DMS 273 (cell line): ENCODE measurements at regions not wholly inside any gene's neighbourhood (a gene's known extent, or its start where the extent isn't known, plus 50 kb on each side); places are given as distances from the start of the nearest gene placed in this dataset.
"Not testable (repeated sequence)": the region's sequence is repeated elsewhere in the genome, so short reads cannot be mapped to it uniquely, and the experiment has no call there.

ENCODE experiments used
- DNase-seq: peaks from one replicate; lab custom pipeline; 2025; ENCODE audit not compliant: unreplicated experiment; lab: John Stamatoyannopoulos, UW

DNA sequence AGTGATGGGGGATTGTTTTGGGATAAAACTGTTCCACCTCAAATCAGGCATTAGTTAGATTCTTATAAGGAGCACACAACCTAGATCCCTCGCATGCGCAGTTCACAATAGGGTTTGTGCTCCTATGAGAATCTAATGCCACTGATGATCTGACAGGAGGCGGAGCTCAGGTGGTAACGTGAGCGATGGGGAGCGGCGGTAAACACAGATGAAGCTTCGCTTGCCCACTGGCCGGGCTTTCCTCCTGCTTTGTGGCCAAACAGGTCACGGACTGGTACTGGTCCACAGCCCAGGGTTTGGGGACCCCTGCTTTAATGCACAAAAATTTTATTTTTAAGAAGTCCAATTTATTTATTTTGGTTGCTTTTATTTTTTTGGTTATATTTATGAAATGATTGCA is 238.8 kb downstream of the AACS start:
- no peak for DNase-seq

DNA sequence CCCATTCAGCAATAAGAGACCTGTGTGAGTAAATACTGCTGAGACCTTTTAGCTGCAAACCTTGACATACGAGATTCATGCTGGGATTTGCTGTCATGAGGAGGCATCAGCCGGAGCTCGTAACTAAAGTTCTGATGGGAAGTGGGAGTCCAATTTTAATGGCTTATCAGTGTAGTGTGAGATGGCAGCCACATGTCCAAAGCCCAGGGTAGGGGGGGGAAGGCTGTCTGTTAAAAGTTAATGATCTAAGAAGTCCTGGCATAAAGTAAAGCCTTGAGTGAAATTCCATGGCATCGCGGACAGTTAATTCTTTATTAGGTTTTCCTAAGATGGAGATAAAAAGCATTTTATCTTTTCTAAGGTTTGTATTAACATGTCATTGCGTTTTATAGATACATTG is 240.0 kb downstream of the AACS start:
- no peak for DNase-seq

DNA sequence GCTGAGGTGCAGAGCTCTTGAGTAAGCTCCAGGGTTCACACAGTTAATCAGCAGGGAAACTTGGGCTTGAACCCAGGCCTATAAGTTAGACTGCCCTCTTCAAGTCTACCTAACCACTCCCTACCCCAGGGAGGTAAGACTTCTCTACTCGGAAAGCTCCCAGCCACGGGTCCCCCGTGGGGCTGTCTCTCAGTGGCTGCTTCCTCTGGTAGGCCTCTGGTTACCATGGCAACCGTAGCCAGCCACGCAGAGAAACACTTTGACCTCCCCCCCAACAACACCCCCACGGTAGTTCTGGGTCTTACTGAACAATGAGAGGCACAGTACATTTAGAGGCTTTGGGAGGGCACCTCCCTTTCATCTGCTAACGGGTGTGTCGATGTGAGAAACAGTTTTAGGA is 245.2 kb downstream of the AACS start:
- DNase-seq, result no peak

DNA sequence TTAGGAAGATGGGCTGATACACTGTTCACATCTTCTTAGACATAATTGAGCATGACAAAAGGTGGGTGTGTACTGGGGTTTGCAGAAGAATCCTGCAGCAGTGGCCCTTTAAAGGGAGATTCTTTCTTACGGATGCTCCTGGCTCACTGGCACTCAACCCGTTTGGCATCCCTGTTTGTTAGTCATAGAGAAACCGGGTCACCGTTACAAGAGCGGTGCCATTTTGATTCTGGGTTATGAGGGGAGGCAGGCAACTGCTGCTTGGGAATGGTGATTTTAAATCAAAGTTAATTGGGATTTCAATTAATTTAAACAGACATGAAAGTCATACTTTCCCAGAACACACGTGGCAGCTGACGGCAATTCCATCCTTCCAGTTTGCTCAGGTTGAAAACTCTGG is 245.8 kb downstream of the AACS start:
- no peak for DNase-seq

DNA sequence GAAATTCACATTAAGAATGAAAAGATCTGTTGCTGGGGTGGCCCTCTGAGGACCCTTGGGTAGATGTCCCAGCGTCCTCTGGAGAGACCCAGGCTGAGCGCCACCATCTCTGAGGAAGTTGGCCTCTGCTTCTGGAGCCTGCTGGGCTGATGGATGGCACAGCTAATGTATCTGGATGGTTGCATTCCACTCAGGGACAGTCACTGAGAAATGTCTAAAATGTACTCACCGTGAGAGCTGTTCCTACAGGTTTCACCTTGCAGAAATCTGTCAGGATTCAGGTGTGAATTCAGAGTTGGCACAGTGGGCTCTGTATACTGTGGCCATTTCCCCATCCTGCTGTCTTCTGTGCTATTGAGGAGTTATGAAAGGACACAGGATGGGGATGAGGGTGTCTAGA is 247.2 kb downstream of the AACS start:
- no peak for DNase-seq

DNA sequence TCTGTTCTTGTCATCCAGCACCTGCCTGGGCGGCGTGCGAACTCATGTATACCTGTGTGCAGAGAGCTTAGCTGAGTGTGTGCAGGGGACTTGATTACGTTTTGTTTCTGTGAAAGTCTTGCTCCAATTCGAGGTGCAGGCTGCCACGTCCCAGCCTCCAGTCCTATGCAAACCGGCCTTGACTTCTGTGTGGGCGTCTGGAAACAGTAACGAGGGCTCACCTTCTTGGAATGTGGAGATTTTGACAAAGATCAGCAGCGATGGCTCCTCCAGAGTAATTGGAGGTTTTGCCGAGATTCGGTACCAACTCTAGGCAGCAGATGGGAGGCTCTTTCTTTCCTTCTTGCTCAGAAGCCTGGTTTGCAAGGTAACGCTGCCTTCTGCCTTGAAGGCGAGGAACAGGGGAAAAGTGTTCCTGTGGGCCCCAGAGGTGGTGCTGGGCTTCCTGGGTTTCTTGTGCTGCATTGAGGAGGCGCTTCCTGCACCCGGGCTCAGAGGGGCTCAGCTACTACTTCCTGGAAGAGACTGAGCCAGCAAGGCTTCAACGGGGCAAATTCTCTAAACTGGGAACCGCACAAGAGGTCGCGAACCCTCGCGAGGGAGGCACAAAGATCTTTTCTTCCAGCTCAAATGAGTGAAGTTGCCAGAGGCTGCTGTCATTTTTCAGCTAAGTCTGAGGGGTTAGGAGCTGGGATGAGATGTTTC is 249.0 kb downstream of the AACS start:
- DNase-seq, result no peak

DNA sequence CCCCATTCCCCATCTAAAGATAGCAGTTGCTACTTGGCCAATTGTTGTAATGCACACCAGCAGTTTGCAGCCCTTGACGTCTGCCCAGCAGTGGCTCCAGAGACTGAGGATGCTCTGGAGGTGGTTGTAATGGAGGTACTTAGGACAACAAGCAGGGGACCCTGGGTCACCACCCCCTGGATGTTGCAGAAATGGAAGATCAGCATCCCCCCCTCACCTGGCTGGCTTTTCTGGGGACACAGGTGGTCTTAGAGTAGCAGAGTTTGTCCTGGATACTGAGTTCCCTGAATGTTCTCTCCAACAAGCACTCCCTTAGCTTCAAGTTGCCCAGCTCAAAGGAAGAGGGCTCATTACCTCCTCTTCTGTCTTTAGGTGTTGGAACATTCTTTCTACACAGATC is 250.5 kb downstream of the AACS start:
- no peak for DNase-seq

DNA sequence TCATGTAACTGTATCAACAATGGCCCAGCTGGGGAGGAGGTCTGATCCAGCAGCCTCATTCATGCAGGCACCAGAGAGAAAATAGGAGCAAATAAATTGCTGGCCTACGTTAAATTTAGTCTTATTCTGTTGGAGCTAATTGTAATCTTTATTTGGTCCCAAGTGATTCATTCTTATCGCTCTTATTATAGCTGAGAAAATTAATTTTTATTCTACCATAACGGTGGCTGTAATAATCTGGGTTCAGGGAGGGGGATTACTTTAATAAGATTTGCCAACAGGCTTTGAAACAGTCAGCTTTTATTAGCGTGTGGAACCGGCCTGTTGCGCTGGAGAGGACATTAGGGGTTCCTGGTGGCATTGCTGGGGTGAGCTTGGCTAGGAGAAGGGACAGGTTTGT is 254.9 kb downstream of the AACS start:
- DNase-seq, result no peak

DNA sequence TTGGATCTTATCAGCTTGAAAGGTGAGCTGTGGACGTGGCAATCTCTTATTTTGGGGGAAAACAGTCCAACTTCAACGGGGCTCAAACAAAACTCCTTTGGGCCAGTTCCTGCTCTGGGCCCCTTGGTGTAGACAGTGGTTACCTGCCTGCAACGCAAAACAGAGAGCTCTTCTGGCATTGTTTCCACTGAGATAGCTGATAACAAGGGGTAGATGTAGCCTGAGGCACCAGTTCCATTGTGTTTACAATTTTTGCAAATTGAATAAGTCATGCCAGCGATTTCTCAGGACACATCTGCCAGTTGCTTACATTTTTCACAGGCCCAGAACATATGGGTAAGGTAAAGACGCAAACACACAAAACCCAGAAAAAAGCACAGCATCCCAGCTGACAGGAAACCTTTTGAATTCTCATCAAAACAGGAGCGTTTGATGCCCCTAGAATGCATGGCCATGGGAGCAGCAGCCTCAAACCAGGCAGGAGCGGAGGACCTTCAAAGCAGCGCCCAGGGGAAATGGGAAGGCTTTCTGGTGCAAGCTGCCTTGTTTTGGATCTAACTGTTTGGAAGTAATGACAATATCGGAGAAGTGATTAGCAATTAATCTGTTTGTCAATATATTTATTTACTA is 259.7 kb downstream of the AACS start:
- DNase-seq, result no peak

DNA sequence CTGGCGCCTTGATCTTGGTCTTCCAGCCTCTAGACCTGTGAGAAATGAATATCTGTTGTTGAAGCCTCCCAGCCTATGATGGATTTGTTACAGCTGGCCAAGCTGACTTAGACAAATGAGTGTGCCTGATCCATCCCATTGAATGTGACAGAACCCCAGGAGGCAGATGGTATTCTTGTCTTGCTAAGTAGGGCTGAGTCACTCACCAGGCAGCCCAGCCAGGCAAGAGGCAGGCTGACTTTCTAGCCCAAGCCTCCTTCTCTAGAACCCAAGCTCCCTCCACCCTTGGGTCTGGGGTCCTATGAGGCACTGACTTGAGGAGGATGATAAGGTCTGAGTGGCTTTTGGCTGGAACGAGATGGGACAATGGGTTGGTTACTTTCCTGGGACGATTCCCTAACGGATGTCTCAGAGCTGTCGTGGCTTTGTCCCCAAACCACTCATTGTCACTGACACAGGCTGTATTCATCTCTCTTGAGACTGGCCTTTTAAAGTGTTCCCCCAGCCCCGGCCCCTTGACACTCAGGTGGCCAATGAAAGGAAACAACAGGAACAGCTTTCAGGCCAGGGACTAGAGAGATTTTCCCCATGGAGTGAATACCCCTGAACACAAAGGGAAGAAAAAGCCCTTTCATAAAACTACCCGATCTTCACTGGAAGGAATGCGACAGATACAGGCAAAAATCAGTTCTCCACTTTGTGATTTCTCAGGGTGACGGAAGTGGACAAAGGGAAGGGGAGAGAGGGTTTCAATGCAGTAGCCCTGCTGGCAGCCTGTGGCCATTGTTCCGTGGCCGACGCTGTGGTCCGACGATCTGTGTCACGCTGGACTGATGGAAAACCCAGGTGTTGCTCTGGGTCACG is 264.2 kb downstream of the AACS start:
- no peak for DNase-seq

DNA sequence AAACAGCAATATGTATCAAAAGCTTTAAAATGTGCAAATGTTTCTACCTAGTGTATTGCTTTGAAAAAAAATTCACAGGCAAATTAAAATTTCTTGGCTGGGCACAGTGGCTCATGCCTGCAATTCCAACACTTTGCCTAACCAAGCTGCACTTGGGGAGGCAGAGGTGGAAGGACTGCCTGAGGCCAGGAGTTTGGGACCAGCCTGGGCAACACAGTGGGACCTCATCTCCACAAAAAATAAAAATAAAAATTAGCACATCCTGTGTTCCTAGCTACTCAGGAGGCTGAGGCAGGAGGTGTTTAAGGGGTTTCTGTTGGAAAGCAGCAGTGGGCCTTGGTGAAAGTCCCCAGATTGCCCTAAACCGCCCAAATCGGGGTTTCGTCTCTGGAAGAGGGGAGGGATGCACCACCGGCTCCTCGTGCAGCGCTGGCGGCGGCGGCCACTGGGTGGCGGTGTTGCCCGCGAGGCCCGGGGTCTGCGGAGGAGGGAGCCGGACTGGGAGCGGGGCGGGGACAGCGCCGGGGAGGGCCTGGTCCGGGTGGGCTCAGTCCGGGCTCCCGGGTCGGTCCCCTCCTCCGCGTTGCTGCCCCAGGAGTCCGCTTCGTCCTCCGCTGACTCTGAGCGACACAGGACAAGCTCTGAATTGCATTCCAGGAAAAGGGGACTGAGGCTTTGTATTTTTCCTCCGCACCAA is 265.6 kb downstream of the AACS start:
- peak; percentile 64 for DNase-seq

DNA sequence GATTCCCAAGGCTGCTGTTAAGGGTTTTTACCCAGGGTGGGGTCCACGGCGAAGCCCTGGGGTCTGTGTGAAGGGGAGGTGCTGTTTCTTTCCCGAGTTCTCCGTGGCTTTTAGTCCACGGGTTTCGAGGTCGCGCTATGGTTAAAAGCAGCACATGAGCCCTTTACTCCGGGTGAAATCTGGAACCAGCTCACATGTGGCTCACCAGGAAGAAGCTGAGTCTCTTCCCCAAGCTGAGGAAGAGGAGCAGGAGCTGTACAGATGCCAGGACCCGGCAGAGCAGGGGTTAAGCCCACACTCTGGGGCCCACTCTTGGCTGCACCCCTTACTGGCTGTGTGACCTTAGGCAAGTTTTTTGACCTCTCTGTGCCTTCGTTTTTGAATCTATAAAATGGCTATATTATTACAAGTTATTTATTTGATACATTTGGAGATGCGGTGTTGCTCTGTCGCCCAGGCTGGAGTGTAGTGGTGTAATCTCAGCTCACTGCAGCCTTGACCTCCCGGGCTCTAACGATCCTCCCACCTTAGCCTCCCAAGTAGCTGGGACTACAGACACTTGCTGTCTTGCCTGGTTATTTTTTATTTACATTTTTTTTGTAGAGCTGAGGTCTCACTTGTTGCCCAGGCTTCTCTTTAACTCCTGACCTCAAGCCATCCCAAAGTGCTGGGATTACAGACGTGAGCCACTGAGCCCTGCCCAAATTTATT is 266.3 kb downstream of the AACS start:
- DNase-seq, result no peak

DNA sequence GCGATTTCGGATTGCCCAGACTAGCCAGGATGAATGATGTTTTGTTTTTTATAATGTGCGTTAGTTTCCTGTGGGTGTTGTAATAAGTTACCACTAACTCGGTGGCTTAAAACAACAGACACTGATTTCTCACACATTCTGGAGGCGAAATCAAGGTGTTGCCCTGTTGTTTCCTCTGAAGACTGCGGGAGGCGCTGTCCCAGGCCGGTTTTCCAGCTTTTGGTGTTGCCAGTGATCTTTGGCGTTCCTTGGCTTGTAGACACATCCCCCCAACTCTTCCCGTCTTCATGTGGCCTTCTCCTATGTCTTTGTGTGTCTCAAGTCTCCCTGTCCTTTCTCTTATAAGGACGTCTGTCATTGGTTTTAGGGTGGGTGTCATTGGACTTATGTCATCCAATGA is 267.7 kb downstream of the AACS start:
- no peak for DNase-seq

DNA sequence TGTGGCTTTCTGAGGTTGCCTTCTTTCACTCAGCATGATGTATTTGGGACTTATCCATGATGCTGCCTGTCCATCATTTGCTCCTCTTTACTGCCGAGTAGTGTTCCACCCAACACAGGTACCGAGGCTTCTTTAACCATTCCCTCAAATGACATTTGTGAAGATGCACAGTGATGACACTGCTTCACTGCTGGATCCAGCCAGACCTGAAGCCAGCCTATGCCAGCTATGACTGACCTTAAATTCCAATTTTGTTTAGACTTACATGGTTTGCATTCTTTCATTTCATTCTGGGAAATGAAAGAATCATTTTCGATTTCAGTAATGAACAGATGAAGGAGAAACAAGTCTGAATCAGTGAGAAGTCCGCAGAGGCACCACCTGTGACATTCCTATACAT is 271.0 kb downstream of the AACS start:
- no peak for DNase-seq

DNA sequence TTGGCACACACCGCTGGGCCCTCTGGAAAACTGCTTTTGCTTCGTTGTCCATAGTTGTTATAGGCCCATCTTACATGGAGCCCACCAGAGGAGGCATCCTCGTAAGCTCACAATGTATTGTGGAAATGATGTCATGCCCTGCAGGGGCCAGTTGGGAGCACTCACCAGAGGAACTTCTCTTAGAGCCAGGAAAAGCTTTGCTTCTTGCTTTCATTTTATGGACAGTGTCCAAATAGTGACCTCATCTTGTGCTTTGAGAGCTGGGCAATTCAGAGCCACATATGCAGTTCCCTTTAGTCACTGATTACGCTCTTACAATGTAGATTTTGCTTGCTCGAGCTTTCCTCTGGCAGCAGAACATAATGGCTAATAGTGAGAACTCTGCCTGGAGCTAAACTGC is 275.6 kb downstream of the AACS start:
- peak; percentile 39 for DNase-seq

DNA sequence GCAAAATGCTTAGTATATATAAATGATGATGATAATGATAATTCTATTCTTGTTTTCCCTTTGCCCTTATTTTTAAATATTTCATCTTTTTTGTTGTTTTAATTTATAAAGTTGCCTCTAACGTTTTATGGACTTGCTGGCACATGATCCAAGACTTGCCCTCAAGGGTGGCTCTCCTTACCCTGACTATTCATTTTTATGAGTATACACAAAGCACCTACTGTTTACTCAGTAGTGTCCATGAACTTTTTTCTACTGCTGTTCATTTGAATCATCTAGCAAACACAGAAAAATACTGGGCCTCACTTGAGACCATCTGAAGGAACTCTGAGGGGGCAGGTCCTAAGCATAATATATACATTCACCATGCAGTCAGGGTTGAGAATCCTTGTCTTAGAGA is 276.2 kb downstream of the AACS start:
- no peak for DNase-seq

DNA sequence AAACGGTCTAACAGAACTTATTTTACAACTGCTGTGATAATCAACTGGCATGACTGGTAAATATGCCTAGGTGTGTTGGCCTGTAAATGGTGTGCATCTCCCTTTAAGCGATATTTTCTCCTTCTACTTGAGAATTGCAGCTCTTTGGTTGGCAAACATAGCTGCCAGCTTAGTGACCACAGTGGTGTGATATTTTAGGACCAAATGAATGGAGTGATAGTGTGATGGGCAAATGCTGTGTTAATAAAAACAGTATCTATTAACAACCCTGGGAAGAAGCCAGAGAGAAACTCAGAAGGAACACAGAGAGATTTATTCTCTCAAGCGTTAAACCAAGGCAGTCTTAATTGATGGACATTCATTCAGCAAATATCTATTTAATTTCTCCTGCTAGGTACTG is 278.4 kb downstream of the AACS start:
- DNase-seq, result no peak

DNA sequence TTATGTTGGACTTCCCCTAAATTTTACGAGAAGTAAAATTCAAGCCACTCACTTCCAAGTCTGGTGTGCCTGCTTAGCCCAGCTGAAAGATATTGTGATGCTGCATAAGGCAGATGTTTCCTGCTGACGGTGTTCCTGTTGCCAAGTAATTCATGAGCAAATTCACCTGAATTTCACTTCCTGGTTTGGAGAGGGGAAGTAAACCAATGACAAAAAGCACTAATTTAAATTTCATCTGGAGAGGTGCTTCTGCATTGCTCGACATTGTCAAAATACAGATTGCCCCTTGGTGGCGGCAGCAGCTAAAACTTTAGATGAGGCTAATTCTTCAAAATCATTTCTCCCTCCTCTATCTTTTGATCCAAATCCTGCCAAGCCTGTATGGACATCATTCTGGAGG is 281.1 kb downstream of the AACS start:
- DNase-seq, result no peak

DNA sequence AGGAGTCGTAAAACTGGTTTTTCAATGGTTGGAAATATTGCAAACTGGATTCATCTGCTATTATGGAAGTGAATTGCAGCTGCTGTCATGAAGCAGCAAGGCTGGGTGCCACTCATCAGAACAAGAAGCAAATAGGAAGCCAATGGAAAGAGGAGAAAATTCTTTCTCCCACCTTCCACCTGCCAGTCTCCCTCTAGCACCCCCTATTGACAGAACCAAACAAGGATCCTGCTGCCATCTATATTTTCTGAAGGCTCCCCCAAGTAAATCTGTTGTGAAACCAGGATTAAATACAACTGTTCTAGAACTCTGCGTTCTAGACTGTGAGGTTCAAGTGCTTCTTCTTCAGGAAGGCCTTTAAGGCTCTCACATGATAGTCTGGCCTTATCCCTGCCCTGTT is 286.6 kb downstream of the AACS start:
- DNase-seq, result no peak

DNA sequence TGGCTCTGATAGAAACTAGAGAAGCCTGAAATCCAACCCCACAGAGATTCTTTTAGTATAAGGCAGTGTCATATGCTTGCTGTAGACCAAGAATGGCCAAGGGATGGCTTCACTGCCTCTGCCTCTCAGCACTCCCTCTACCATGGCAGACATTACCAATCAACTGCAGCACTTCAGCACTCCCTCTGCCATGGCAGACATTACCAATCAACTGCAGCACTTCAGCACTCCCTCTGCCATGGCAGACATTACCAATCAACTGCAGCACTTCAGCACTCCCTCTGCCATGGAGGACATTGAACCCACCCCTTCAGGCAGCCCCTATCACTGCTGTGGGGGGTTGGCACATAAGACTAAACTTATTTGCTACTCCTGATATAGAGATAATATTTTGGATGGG is 287.8 kb downstream of the AACS start:
- not testable (repeated sequence) for DNase-seq

DNA sequence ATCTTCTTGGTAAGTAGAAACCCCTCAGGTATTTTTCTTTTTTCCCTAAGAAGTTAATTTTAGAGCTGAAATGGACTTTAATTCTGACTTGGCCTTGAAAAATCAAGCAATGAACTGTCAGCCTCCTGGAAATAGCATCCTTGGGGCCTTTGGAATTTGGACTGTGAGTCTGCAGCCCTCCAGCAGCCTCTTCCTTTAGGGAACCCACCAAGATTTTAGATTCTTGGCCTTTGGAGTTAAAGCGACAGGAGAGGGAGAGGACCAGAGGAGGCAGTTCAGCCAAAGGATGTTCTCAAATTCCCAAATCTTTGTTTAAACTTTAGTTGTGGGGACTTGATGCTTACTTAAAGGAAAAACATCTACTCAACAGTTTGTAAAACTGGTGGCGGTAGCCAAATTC is 288.6 kb downstream of the AACS start:
- DNase-seq, result no peak
